ENCODE measurements at regions not wholly inside any gene's neighbourhood (a gene's known extent, or its start where the extent isn't known, plus 50 kb on each side); places are given as distances from the start of the nearest gene placed in this dataset.

- no peaks in the 10 kb centered on the region for H3K27me3 ChIP-seq (replicated peaks)
- no peaks in the 10 kb centered on the region for H3K9me3 ChIP-seq (replicated peaks)
- H3K27ac ChIP-seq, result no peak overlapping the region
- H3K36me3 ChIP-seq, result no peaks in the 10 kb centered on the region
- no peak for DNase-seq (ENCODE audit: low read depth in 1 of 2, low spot score in 2 of 2)
- no peak overlapping the region for H3K4me3 ChIP-seq
- no peaks in the 10 kb centered on the region for H3K4me1 ChIP-seq (replicated peaks)
These were observed 199.9 kb upstream of the PIK3R1 start for GRCh38 chr5:68015381-68016302.

DNA sequence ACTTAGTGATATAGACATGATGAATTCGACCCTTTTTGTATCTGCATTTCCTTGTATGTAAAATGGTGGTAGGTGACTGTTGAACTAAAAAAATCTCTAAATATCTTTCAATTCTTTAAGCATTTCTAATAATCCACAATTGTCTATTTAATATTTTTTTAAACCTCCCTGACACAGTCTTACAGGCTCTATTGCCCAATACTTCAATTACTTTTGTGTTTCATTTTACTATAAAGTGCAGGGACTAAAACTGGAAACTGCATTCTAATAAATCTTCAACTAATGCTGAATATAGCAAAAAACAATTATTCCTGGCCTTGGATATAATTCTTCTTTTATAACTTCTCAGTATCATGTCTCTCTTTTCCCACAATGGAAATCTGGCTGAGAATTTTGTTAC, 202.7 kb upstream of the PIK3R1 start:
- H3K4me1 ChIP-seq (replicated peaks), result no peaks in the 10 kb centered on the region
- no peaks in the 10 kb centered on the region for H3K9me3 ChIP-seq (replicated peaks)
- H3K36me3 ChIP-seq, result no peaks in the 10 kb centered on the region
- H3K27me3 ChIP-seq (replicated peaks), result no peaks in the 10 kb centered on the region
- no peak overlapping the region for H3K27ac ChIP-seq
- no peak overlapping the region for H3K4me3 ChIP-seq
- DNase-seq (ENCODE audit: low read depth in 1 of 2, low spot score in 2 of 2), result no peak

DNA sequence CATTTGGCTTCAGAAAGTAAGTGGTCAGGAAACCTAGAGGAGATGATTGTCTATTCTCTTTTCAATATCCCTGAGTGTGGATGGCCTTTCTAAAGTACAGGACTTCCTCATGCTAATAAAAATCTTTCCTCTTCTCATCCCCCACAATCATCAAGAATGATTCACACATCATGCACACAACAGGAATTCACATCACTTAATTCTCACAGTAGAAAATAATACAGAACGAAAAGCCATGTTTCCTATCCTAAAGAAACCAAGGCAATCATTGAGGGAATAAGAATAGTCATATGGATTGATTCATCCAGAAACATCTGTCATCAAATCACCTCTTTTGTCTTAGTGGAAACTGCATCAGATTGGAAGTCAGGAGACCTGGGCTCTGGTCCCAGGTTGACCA, 203.1 kb upstream of the PIK3R1 start:
- Histone ChIP-seq H3K4me1 (replicated peaks) (no peaks in the 10 kb centered on the region), H3K27ac (no peak overlapping the region), H3K9me3 (replicated peaks) (no peaks in the 10 kb centered on the region), H3K4me3 (no peak overlapping the region), H3K36me3 (no peaks in the 10 kb centered on the region), H3K27me3 (replicated peaks) (no peaks in the 10 kb centered on the region)
- no peak for DNase-seq (ENCODE audit: low read depth in 1 of 2, low spot score in 2 of 2)

GRCh38 chr5:68011801-68012200, 203.8 kb upstream of the PIK3R1 start:
- DNase-seq (ENCODE audit: low read depth in 1 of 2, low spot score in 2 of 2), result no peak
- Histone ChIP-seq H3K36me3 (no peaks in the 10 kb centered on the region), H3K9me3 (replicated peaks) (no peaks in the 10 kb centered on the region), H3K27ac (no peak overlapping the region), H3K4me1 (replicated peaks) (no peaks in the 10 kb centered on the region), H3K27me3 (replicated peaks) (no peaks in the 10 kb centered on the region), H3K4me3 (no peak overlapping the region)

DNA sequence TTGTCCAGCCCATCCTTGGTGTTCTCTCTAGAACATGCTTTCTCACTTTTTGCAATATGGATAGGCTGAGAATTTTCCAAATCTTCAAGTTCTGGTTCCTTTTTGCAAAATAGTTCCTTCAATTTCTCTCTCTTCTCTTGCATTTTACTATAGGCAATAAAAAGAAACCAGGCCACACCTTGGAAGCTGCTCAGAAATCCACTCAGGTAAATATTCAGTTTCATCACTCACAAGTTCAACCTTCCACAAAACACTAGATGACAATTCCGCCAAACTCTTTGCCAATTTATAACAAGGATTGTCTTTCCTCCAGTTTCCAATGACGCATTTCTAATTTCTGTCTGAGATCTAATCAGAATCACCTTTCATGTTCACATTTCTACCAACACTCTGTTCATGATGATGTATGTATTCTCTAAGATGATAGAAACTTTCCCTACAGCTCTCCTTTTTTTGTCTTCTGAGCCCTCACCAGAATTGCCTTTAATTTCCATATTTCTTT, 204.2 kb upstream of the PIK3R1 start:
- H3K27me3 ChIP-seq (replicated peaks), result no peaks in the 10 kb centered on the region
- H3K4me3 ChIP-seq, result no peak overlapping the region
- no peaks in the 10 kb centered on the region for H3K4me1 ChIP-seq (replicated peaks)
- no peaks in the 10 kb centered on the region for H3K9me3 ChIP-seq (replicated peaks)
- H3K36me3 ChIP-seq, result no peaks in the 10 kb centered on the region
- no peak for DNase-seq (ENCODE audit: low read depth in 1 of 2, low spot score in 2 of 2)
- no peak overlapping the region for H3K27ac ChIP-seq

DNA sequence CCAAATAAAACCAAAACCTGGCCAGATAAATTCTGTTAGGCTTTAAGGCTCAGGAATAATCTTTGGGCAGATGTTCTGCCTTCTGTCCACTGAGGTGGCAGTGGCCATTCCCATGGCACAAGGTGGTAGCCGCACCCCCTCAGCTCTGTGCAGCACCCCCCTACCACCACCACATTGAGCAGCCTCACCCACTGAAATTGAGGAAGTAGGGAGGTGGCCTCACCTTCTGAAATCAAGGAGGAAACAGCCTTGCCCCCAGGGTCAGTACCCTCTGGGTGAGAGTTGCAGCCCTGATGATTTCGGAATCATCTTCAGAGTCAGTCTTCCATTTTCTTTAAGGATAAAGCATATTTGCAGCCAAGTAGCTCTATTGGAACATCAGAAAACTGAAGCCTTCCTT, 204.8 kb upstream of the PIK3R1 start:
- no peak overlapping the region for H3K27ac ChIP-seq
- H3K4me3 ChIP-seq, result no peak overlapping the region
- no peaks in the 10 kb centered on the region for H3K27me3 ChIP-seq (replicated peaks)
- no peaks in the 10 kb centered on the region for H3K36me3 ChIP-seq
- no peak for DNase-seq (ENCODE audit: low read depth in 1 of 2, low spot score in 2 of 2)
- H3K9me3 ChIP-seq (replicated peaks), result no peaks in the 10 kb centered on the region
- H3K4me1 ChIP-seq (replicated peaks), result no peaks in the 10 kb centered on the region

DNA sequence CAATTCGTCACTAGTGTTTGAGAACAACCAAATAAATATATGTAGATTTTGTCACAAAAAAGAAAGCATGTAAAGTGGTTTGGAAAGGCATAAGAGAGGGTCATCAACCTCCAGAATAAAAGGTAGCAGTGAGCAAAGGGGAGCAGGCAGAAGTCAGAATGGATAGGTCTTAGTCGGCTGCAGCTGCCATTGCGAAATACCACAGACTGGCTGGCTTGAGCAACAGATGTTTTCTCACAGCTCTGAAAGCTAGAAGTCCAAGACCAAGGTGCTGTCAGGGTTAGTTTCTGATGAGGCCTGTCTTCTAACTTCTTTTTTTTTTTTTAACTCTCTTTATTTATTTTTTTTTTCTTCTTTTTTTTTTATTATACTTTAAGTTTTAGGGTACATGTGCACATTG, 208.1 kb upstream of the PIK3R1 start:
- Histone ChIP-seq H3K27me3 (replicated peaks) (no peaks in the 10 kb centered on the region), H3K9me3 (replicated peaks) (no peaks in the 10 kb centered on the region), H3K27ac (no peak overlapping the region), H3K4me3 (no peak overlapping the region), H3K4me1 (replicated peaks) (no peaks in the 10 kb centered on the region), H3K36me3 (no peaks in the 10 kb centered on the region)
- DNase-seq (ENCODE audit: low read depth in 1 of 2, low spot score in 2 of 2), result no peak

GRCh38 chr5:68002836-68003235, 212.7 kb upstream of the PIK3R1 start:
- H3K27me3 ChIP-seq (replicated peaks), result no peaks in the 10 kb centered on the region
- peaks cover 8% of the 10 kb centered on the region for H3K4me1 ChIP-seq (replicated peaks)
- no peaks in the 10 kb centered on the region for H3K36me3 ChIP-seq
- no peak overlapping the region for H3K27ac ChIP-seq
- H3K9me3 ChIP-seq (replicated peaks), result no peaks in the 10 kb centered on the region
- DNase-seq (ENCODE audit: low read depth in 1 of 2, low spot score in 2 of 2), result no peak
- no peak overlapping the region for H3K4me3 ChIP-seq

- no peak overlapping the region for H3K4me3 ChIP-seq
- DNase-seq (ENCODE audit: low read depth in 1 of 2, low spot score in 2 of 2), result no peak
These were observed 214.8 kb upstream of the PIK3R1 start for GRCh38 chr5:68000805-68001204.

GRCh38 chr5:67999391-67999790, 216.2 kb upstream of the PIK3R1 start:
- no peak for DNase-seq (ENCODE audit: low read depth in 1 of 2, low spot score in 2 of 2)
- H3K4me3 ChIP-seq, result no peak overlapping the region
- H3K9me3 ChIP-seq (replicated peaks), result no peaks in the 10 kb centered on the region
- 0 out of 2 replicates have a peak overlapping the region, but pooled peaks have one; percentile 82 for H3K27ac ChIP-seq
- no peaks in the 10 kb centered on the region for H3K36me3 ChIP-seq
- H3K27me3 ChIP-seq (replicated peaks), result no peaks in the 10 kb centered on the region
- peaks cover 8% of the 10 kb centered on the region for H3K4me1 ChIP-seq (replicated peaks)

More at GRCh38 chr5:68000805-68001204, 214.8 kb upstream of the PIK3R1 start:
- Histone ChIP-seq H3K9me3 (replicated peaks) (no peaks in the 10 kb centered on the region), H3K4me1 (replicated peaks) (peaks cover 8% of the 10 kb centered on the region), H3K27ac (no peak overlapping the region), H3K27me3 (replicated peaks) (no peaks in the 10 kb centered on the region), H3K36me3 (no peaks in the 10 kb centered on the region)

- H3K4me1 ChIP-seq (replicated peaks), result peaks cover 8% of the 10 kb centered on the region
- no peaks in the 10 kb centered on the region for H3K36me3 ChIP-seq
- peak overlapping the region; percentile 82 for H3K27ac ChIP-seq
- no peaks in the 10 kb centered on the region for H3K9me3 ChIP-seq (replicated peaks)
- H3K4me3 ChIP-seq, result no peak overlapping the region
- peak; percentile 50 to 62 for DNase-seq (ENCODE audit: low read depth in 1 of 2, low spot score in 2 of 2)
- H3K27me3 ChIP-seq (replicated peaks), result no peaks in the 10 kb centered on the region
These were observed 216.8 kb upstream of the PIK3R1 start for GRCh38 chr5:67998709-67999261.

DNA sequence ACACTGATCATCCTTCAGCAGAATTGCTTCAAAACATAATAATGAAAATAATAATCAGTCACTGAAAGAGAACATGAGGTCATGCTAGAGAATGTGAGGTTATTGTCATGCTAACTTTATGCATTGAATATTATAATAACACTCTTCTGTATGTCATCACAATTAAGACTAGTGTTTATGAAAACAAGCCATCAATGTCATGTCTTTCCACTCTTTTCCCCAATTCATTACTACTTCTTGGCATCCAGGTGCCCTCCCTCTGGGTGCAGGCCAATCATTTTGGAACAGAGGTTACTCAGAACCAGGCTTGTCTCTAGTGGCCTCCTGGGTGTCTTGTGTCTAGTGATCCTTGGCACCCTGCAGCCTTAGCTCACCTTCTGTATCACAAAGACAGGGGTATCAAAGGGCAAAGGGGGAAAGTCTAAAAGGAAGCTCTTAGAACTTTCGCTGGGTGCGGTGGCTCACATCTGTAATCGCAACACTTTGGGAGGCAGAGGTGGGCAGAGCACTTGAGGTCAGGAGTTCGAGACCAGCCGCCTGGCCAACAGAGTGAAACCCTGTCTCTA, 217.6 kb upstream of the PIK3R1 start:
- H3K27ac ChIP-seq, result no peak overlapping the region
- DNase-seq (ENCODE audit: low read depth in 1 of 2, low spot score in 2 of 2), result no peak
- peaks cover 8% of the 10 kb centered on the region for H3K4me1 ChIP-seq (replicated peaks)
- no peaks in the 10 kb centered on the region for H3K36me3 ChIP-seq
- no peaks in the 10 kb centered on the region for H3K27me3 ChIP-seq (replicated peaks)
- H3K4me3 ChIP-seq, result no peak overlapping the region
- H3K9me3 ChIP-seq (replicated peaks), result no peaks in the 10 kb centered on the region; the same call in 1 of the 2 replicates

GRCh38 chr5:67997148-67997547, 218.4 kb upstream of the PIK3R1 start:
- Histone ChIP-seq H3K4me1 (replicated peaks) (peaks cover 8% of the 10 kb centered on the region), H3K36me3 (no peaks in the 10 kb centered on the region), H3K27me3 (replicated peaks) (no peaks in the 10 kb centered on the region), H3K4me3 (no peak overlapping the region), H3K9me3 (replicated peaks) (no peaks in the 10 kb centered on the region; the same call in 1 of the 2 replicates), H3K27ac (no peak overlapping the region)
- no peak for DNase-seq (ENCODE audit: low read depth in 1 of 2, low spot score in 2 of 2)

GRCh38 chr5:67996596-67996995, 219.0 kb upstream of the PIK3R1 start:
- H3K4me1 ChIP-seq (replicated peaks), result peaks cover 8% of the 10 kb centered on the region
- H3K27me3 ChIP-seq (replicated peaks), result no peaks in the 10 kb centered on the region
- no peaks in the 10 kb centered on the region; the same call in 1 of the 2 replicates for H3K9me3 ChIP-seq (replicated peaks)
- no peak for DNase-seq (ENCODE audit: low read depth in 1 of 2, low spot score in 2 of 2)
- H3K36me3 ChIP-seq, result no peaks in the 10 kb centered on the region
- no peak overlapping the region for H3K4me3 ChIP-seq
- H3K27ac ChIP-seq, result no peak overlapping the region

Measured in SJSA1 (cell line).